ENCODE measurements at regions not wholly inside any gene's neighbourhood (a gene's known extent, or its start where the extent isn't known, plus 50 kb on each side); places are given as distances from the start of the nearest gene placed in this dataset.

- no peak for TF ChIP-seq NR2F2 (IDR thresholded peaks at IDR 0.05; ENCODE audit: borderline replicate concordance, low read depth)
- no peak for TF ChIP-seq RELA (CRISPR knock-in tag; IDR thresholded peaks at IDR 0.05)
Measured at GRCh38 chr2:5937851-5938565, 245.8 kb downstream of the SOX11 start.

All from HepG2 (cell line).